ENCODE measurements at regions not wholly inside any gene's neighbourhood (a gene's known extent, or its start where the extent isn't known, plus 50 kb on each side); places are given as distances from the start of the nearest gene placed in this dataset.

- Mint-ChIP-seq H3K4me1 (ENCODE audit: low read depth) (peaks cover 5% of the 10 kb centered on the region), H3K27ac (no peak overlapping the region), H3K36me3 (ENCODE audit: low read depth) (no peaks in the 10 kb centered on the region), H3K9me3 (no peaks in the 10 kb centered on the region), H3K27me3 (peaks cover 15% of the 10 kb centered on the region), H3K4me3 (no peak overlapping the region)
- Histone ChIP-seq H3K27me3 (ENCODE audit: control insufficient read depth in 1 of 2, insufficient read depth in 2 of 2, low read length in 2 of 2) (no peaks in the 10 kb centered on the region), H3K4me1 (ENCODE audit: insufficient read depth, low read length) (no peaks in the 10 kb centered on the region), H3K27ac (ENCODE audit: low read depth in 1 of 2, low read length in 2 of 2) (no peak overlapping the region), H3K36me3 (ENCODE audit: insufficient read depth, low read length) (no peaks in the 10 kb centered on the region), H3K4me3 (ENCODE audit: low read length) (no peak overlapping the region), H3K9me3 (ENCODE audit: control insufficient read depth in 1 of 2, insufficient read depth in 1 of 2, low read length in 2 of 2) (no peaks in the 10 kb centered on the region)
- POLR2A ChIA-PET = no interaction called here
- no peak for DNase-seq
- no peak for TF ChIP-seq CTCF (IDR thresholded peaks at IDR 0.05)
- ATAC-seq (ENCODE audit: poor library complexity) = no peak
- CTCF ChIA-PET = no interaction called here
- intact Hi-C loops (cut with DNase I, micrococcal nuclease) = no loop called here
Measured at GRCh38 chr20:52895701-52896100, 76.5 kb upstream of the TSHZ2 start.

GRCh38 chr20:52895235-52895634, 76.9 kb upstream of the TSHZ2 start:
- Histone ChIP-seq H3K36me3 (ENCODE audit: insufficient read depth, low read length) (no peaks in the 10 kb centered on the region), H3K4me1 (ENCODE audit: insufficient read depth, low read length) (no peaks in the 10 kb centered on the region), H3K27ac (ENCODE audit: low read depth in 1 of 2, low read length in 2 of 2) (no peak overlapping the region), H3K27me3 (ENCODE audit: control insufficient read depth in 1 of 2, insufficient read depth in 2 of 2, low read length in 2 of 2) (no peaks in the 10 kb centered on the region), H3K4me3 (ENCODE audit: low read length) (no peak overlapping the region), H3K9me3 (ENCODE audit: control insufficient read depth in 1 of 2, insufficient read depth in 1 of 2, low read length in 2 of 2) (no peaks in the 10 kb centered on the region)
- H3K27ac Mint-ChIP-seq = no peak overlapping the region
- ChIA-PET POLR2A (no interaction called here), CTCF (no interaction called here)
- TF ChIP-seq CTCF (IDR thresholded peaks at IDR 0.05) = no peak
- H3K4me1 Mint-ChIP-seq (ENCODE audit: low read depth) = peaks cover 5% of the 10 kb centered on the region
- no peaks in the 10 kb centered on the region for H3K9me3 Mint-ChIP-seq
- DNase-seq = no peak
- intact Hi-C loops (cut with DNase I, micrococcal nuclease) = no loop called here
- no peaks in the 10 kb centered on the region for H3K36me3 Mint-ChIP-seq (ENCODE audit: low read depth)
- H3K27me3 Mint-ChIP-seq = peaks cover 15% of the 10 kb centered on the region
- H3K4me3 Mint-ChIP-seq = no peak overlapping the region
- ATAC-seq (ENCODE audit: poor library complexity) = no peak

DNA sequence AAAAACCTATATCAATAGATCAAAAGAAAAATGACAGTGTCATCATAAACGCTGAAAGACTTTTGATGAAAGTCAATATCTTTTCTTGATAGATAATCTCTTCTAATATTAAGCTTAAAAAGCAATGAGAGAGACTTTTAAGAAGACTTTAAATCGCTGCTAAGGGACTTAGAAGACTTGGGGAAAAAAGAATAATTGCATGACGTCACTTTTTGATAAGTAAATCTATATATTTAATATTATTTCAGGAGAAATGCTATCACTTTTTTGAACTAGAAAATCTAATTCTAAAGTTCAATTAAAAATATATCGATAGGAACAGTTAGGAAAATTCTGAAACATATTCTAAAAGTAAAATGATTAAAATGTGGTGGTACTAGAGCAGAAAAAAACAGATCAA, 78.7 kb upstream of the TSHZ2 start:
- Mint-ChIP-seq H3K4me3 (no peak overlapping the region), H3K4me1 (ENCODE audit: low read depth) (peaks cover 5% of the 10 kb centered on the region), H3K27me3 (peaks cover 15% of the 10 kb centered on the region), H3K27ac (no peak overlapping the region), H3K36me3 (ENCODE audit: low read depth) (no peaks in the 10 kb centered on the region), H3K9me3 (no peaks in the 10 kb centered on the region)
- Histone ChIP-seq H3K4me1 (ENCODE audit: insufficient read depth, low read length) (no peaks in the 10 kb centered on the region), H3K27ac (ENCODE audit: low read depth in 1 of 2, low read length in 2 of 2) (no peak overlapping the region), H3K4me3 (ENCODE audit: low read length) (no peak overlapping the region), H3K9me3 (ENCODE audit: control insufficient read depth in 1 of 2, insufficient read depth in 1 of 2, low read length in 2 of 2) (no peaks in the 10 kb centered on the region), H3K36me3 (ENCODE audit: insufficient read depth, low read length) (no peaks in the 10 kb centered on the region), H3K27me3 (ENCODE audit: control insufficient read depth in 1 of 2, insufficient read depth in 2 of 2, low read length in 2 of 2) (peaks cover 0 to 2% of the 10 kb centered on the region in 2 experiments)
- ATAC-seq (ENCODE audit: poor library complexity) = no peak
- intact Hi-C loops (cut with DNase I, micrococcal nuclease) = no loop called here
- DNase-seq = no peak
- CTCF ChIA-PET = interaction anchor here (0.6 to 0.8 kb wide), 2 partner anchors 13 to 16 kb away, joined by 3 read pairs; no protein-coding TSS in a partner anchor
- no peak for TF ChIP-seq CTCF (IDR thresholded peaks at IDR 0.05)
- POLR2A ChIA-PET = no interaction called here
